Neural progenitor cell (in vitro differentiated cells): ENCODE measurements at regions not wholly inside any gene's neighbourhood (a gene's known extent, or its start where the extent isn't known, plus 50 kb on each side); places are given as distances from the start of the nearest gene placed in this dataset.

Source experiments
- CTCF ChIP-seq: fragments of 200-600 bp; sonication (generic); IDR thresholded peaks from 2 replicates; pipeline ENCODE4 v1.5.1; 2017; ENCODE audit warnings: antibody characterized with exemption, mild to moderate bottlenecking
- EZH2 ChIP-seq: fragments of 200-600 bp; sonication (generic); IDR thresholded peaks from 2 replicates; pipeline ENCODE4 v1.6.1; 2017; ENCODE audit warnings: antibody characterized with exemption, mild to moderate bottlenecking, moderate library complexity

GRCh38 chr18:5058768-5059695 is 138.0 kb downstream of the AKAIN1 start:
- TF ChIP-seq EZH2 (no peak), CTCF (no peak)
